Adipocyte (in vitro differentiated cells): ENCODE measurements at regions not wholly inside any gene's neighbourhood (a gene's known extent, or its start where the extent isn't known, plus 50 kb on each side); places are given as distances from the start of the nearest gene placed in this dataset.

Experiments
- DNase-seq: peaks from one replicate; pipeline ENCODE4 v3.0.0-alpha.2; 2015; ENCODE audit warnings: low read depth
- H3K27me3 ChIP-seq: replicated peaks from 2 replicates; pipeline ENCODE4 v1.7.0; 2013; ENCODE audit warnings: mild to moderate bottlenecking, low read length, moderate library complexity; ENCODE audit not compliant: control insufficient read depth, insufficient read depth
- H3K36me3 ChIP-seq: 2 replicates; pipeline ENCODE4 v1.7.0; 2013; ENCODE audit warnings: low read length, mild to moderate bottlenecking, moderate library complexity; ENCODE audit not compliant: control insufficient read depth, insufficient read depth, severe bottlenecking
- H3K4me1 ChIP-seq: 2 replicates; pipeline ENCODE4 v1.7.0; 2013; ENCODE audit warnings: mild to moderate bottlenecking, low read length, moderate library complexity; ENCODE audit not compliant: control insufficient read depth, insufficient read depth
- H3K4me3 ChIP-seq: 2 replicates; pipeline ENCODE4 v1.7.0; 2013; ENCODE audit warnings: mild to moderate bottlenecking, low read length, moderate library complexity
- H3K9ac ChIP-seq: 2 replicates; pipeline ENCODE4 v1.7.0; 2013; ENCODE audit warnings: mild to moderate bottlenecking, low read length, moderate library complexity
- H3K9me3 ChIP-seq: 2 replicates; pipeline ENCODE4 v1.7.0; 2013; ENCODE audit warnings: mild to moderate bottlenecking, low read length, moderate library complexity; ENCODE audit not compliant: control insufficient read depth

GRCh38 chr11:39209981-39210380 is 2249.5 kb downstream of the LRRC4C start:
- no peaks in the 10 kb centered on the region for H3K9me3 ChIP-seq
- DNase-seq: no peak
- no peak overlapping the region for H3K4me3 ChIP-seq
- no peaks in the 10 kb centered on the region for H3K27me3 ChIP-seq
- H3K9ac ChIP-seq: no peak overlapping the region
- H3K36me3 ChIP-seq: no peaks in the 10 kb centered on the region
- H3K4me1 ChIP-seq: no peaks in the 10 kb centered on the region

DNA sequence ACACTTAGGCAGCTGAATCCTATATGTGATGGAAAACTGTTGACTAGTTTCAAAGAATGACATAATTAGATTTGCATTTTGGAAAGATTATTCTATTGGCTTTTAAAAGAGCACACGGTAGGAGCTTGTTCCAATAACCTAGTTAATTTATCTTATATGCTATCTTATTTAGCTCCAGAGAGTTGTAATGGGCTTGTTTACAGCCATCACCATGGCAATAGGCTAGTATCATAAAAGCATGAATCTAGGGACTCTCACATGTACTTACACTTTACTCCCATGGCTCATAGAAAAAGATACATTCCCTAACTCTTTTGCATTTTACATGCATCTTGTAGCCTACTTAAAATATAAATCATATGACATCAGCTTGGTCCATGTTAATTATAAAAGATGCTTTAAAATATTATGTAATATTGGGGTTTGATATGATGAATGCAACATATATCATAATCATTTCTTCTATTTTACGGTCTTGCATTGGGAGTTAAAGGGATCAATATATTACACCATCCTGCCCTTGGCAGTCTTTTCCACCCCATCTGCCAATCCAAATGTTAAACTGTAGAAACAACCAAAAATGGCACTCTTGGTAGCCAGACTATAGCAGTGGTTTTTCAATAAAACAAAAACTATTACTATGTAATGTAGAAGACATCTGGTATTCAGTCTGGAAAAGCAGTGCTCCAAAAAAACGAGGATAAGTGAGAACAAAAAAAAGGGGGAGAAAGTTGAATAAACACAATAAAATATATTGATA is 2254.0 kb downstream of the LRRC4C start:
- Histone ChIP-seq H3K27me3 (no peaks in the 10 kb centered on the region), H3K9ac (no peak overlapping the region), H3K4me3 (no peak overlapping the region), H3K36me3 (no peaks in the 10 kb centered on the region), H3K4me1 (no peaks in the 10 kb centered on the region), H3K9me3 (no peaks in the 10 kb centered on the region)
- no peak for DNase-seq

GRCh38 chr11:39192671-39193070 is 2266.8 kb downstream of the LRRC4C start:
- DNase-seq: no peak
- Histone ChIP-seq H3K9ac (no peak overlapping the region), H3K4me1 (no peaks in the 10 kb centered on the region)

DNA sequence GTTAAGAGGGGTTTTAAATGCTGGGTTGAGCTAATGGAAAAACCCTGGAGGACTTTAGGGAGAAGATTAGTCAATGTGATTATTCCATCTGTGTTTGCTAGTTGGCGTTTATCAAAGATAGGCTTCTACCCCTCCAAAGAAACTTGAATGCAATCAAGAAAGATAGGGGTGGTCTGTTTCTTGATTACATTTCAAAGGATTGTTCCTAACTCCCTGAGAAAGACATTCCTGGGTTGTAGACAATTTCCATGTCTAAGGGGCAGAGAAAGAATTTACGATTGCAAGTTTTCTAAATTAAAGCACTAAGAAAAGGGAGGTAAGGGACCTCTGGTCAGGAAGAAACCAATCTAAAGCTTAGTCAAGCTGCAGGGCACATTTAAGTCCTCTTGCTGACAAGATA is 2268.7 kb downstream of the LRRC4C start:
- no peak for DNase-seq
- H3K36me3 ChIP-seq: no peaks in the 10 kb centered on the region
- no peaks in the 10 kb centered on the region for H3K4me1 ChIP-seq
- H3K9me3 ChIP-seq: no peaks in the 10 kb centered on the region
- no peak overlapping the region for H3K4me3 ChIP-seq
- H3K9ac ChIP-seq: no peak overlapping the region
- no peaks in the 10 kb centered on the region for H3K27me3 ChIP-seq

More at GRCh38 chr11:39192671-39193070, 2266.8 kb downstream of the LRRC4C start:
- Histone ChIP-seq H3K36me3 (no peaks in the 10 kb centered on the region), H3K9me3 (no peaks in the 10 kb centered on the region), H3K27me3 (no peaks in the 10 kb centered on the region), H3K4me3 (no peak overlapping the region)

- Histone ChIP-seq H3K4me1 (no peaks in the 10 kb centered on the region), H3K4me3 (no peak overlapping the region), H3K9ac (no peak overlapping the region), H3K27me3 (no peaks in the 10 kb centered on the region), H3K36me3 (no peaks in the 10 kb centered on the region), H3K9me3 (no peaks in the 10 kb centered on the region)
- DNase-seq: no peak
These were observed 2281.8 kb downstream of the LRRC4C start for GRCh38 chr11:39177678-39178077.

- DNase-seq: no peak
- no peaks in the 10 kb centered on the region for H3K27me3 ChIP-seq
- H3K4me3 ChIP-seq: no peak overlapping the region
- H3K36me3 ChIP-seq: no peaks in the 10 kb centered on the region
- no peak overlapping the region for H3K9ac ChIP-seq
- H3K4me1 ChIP-seq: no peaks in the 10 kb centered on the region
- no peaks in the 10 kb centered on the region for H3K9me3 ChIP-seq
These were observed 2284.5 kb downstream of the LRRC4C start for GRCh38 chr11:39174965-39175364.

GRCh38 chr11:39174196-39174595 is 2285.3 kb downstream of the LRRC4C start:
- Histone ChIP-seq H3K27me3 (no peaks in the 10 kb centered on the region), H3K4me1 (no peaks in the 10 kb centered on the region), H3K9me3 (no peaks in the 10 kb centered on the region), H3K4me3 (no peak overlapping the region), H3K9ac (no peak overlapping the region), H3K36me3 (no peaks in the 10 kb centered on the region)
- DNase-seq: no peak

DNA sequence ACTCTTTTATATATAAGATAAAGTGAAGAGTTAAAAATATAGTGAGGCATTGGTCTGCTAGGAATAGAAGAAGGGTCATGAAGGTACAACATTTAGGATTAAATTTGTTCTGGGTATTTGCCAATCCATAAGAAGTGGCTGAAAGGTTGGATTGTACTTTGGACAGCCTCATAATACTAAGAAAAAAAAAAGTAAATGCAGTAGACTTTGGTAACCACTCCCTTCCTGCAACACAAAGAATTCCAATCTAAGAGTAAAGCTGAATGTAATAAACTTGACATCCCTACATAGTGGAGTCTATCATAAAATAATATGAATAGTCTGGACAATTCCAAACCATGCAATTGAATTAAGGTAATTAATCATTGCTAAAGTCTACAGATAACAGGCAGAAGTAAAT is 2294.4 kb downstream of the LRRC4C start:
- H3K36me3 ChIP-seq: no peaks in the 10 kb centered on the region
- DNase-seq: no peak
- no peaks in the 10 kb centered on the region for H3K9me3 ChIP-seq
- no peaks in the 10 kb centered on the region for H3K27me3 ChIP-seq
- H3K9ac ChIP-seq: no peak overlapping the region
- no peak overlapping the region for H3K4me3 ChIP-seq
- H3K4me1 ChIP-seq: no peaks in the 10 kb centered on the region

GRCh38 chr11:39149214-39149613 is 2310.2 kb downstream of the LRRC4C start:
- no peak for DNase-seq
- H3K9me3 ChIP-seq: no peaks in the 10 kb centered on the region
- no peaks in the 10 kb centered on the region for H3K4me1 ChIP-seq
- H3K4me3 ChIP-seq: no peak overlapping the region
- no peak overlapping the region for H3K9ac ChIP-seq
- H3K27me3 ChIP-seq: no peaks in the 10 kb centered on the region
- H3K36me3 ChIP-seq: no peaks in the 10 kb centered on the region

DNA sequence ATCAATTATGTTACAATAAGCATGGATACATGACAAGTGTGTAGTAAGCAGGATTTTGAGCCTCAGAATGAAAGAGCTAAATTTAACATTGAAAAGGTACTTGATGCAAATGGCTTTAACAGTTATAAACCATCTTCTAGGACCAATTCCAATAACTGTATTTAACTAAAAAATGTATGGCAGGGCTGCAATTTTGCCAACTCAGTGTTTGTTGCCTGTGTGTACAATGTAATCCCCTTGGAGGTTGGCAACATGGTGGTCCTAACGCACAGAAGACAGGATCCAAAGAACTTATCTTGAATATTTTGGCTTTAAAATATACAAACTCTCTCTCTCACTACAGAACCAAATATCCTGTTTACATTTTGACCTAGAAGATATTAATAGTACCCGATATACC is 2314.1 kb downstream of the LRRC4C start:
- H3K4me1 ChIP-seq: no peaks in the 10 kb centered on the region
- no peaks in the 10 kb centered on the region for H3K36me3 ChIP-seq
- no peak for DNase-seq
- H3K9ac ChIP-seq: no peak overlapping the region
- no peaks in the 10 kb centered on the region for H3K9me3 ChIP-seq
- no peak overlapping the region for H3K4me3 ChIP-seq
- H3K27me3 ChIP-seq: no peaks in the 10 kb centered on the region

GRCh38 chr11:39144351-39145130 is 2314.9 kb downstream of the LRRC4C start:
- Histone ChIP-seq H3K4me1 (no peaks in the 10 kb centered on the region), H3K4me3 (no peak overlapping the region), H3K27me3 (no peaks in the 10 kb centered on the region), H3K9ac (no peak overlapping the region), H3K9me3 (no peaks in the 10 kb centered on the region), H3K36me3 (no peaks in the 10 kb centered on the region)
- no peak for DNase-seq
